Progenitor cell of endocrine pancreas (in vitro differentiated cells): ENCODE measurements at regions not wholly inside any gene's neighbourhood (a gene's known extent, or its start where the extent isn't known, plus 50 kb on each side); places are given as distances from the start of the nearest gene placed in this dataset.

Experiments used
- DNase-seq: peaks from one replicate; pipeline ENCODE4 v3.0.0; 2021; ENCODE audit warnings: low spot score; ENCODE audit not compliant: unreplicated experiment
- H3K27ac Mint-ChIP-seq: 2 replicates; pipeline ENCODE4 v1.8.0; 2021; ENCODE audit warnings: mild to moderate bottlenecking, moderate library complexity, mixed read lengths
- H3K27me3 Mint-ChIP-seq: 2 replicates; pipeline ENCODE4 v1.8.0; 2021; ENCODE audit warnings: mixed read lengths
- H3K36me3 Mint-ChIP-seq: 2 replicates; pipeline ENCODE4 v1.8.0; 2022; ENCODE audit warnings: mixed read lengths; ENCODE audit not compliant: insufficient read depth
- H3K4me1 Mint-ChIP-seq: 2 replicates; pipeline ENCODE4 v1.8.0; 2021; ENCODE audit warnings: low read depth, mixed read lengths
- H3K4me3 Mint-ChIP-seq: 2 replicates; pipeline ENCODE4 v1.8.0; 2021; ENCODE audit warnings: low read depth, mild to moderate bottlenecking, moderate library complexity, mixed read lengths
- H3K9me3 Mint-ChIP-seq: 2 replicates; pipeline ENCODE4 v1.8.0; 2021; ENCODE audit warnings: low read depth, mixed read lengths
- CTCF ChIP-seq: fragments of 200-600 bp; sonication (generic); IDR thresholded peaks from one replicate; pipeline ENCODE4 v1.5.0; 2021; ENCODE audit warnings: antibody characterized with exemption, mild to moderate bottlenecking; ENCODE audit not compliant: unreplicated experiment

- no peak for TF ChIP-seq CTCF
- Mint-ChIP-seq H3K27ac (no peak overlapping the region), H3K27me3 (no peaks in the 10 kb centered on the region), H3K9me3 (peaks cover 18% of the 10 kb centered on the region), H3K4me1 (peaks cover 6% of the 10 kb centered on the region), H3K36me3 (no peaks in the 10 kb centered on the region), H3K4me3 (no peak overlapping the region)
- no peak for DNase-seq
Measured at GRCh38 chr11:42397483-42397882, 914.3 kb upstream of the API5 start.

- H3K27ac Mint-ChIP-seq: peak overlapping the region; percentile 46
Measured at GRCh38 chr11:42407341-42407740, 904.5 kb upstream of the API5 start.

GRCh38 chr11:42410251-42410955, 901.4 kb upstream of the API5 start:
- Mint-ChIP-seq H3K4me3 (no peak overlapping the region), H3K9me3 (no peaks in the 10 kb centered on the region), H3K4me1 (peaks cover 17% of the 10 kb centered on the region), H3K27ac (no peak overlapping the region), H3K36me3 (no peaks in the 10 kb centered on the region), H3K27me3 (no peaks in the 10 kb centered on the region)
- DNase-seq: no peak
- no peak for TF ChIP-seq CTCF

More at GRCh38 chr11:42407341-42407740, 904.5 kb upstream of the API5 start:
- H3K9me3 Mint-ChIP-seq: no peaks in the 10 kb centered on the region
- TF ChIP-seq CTCF: peak; percentile 81
- no peak overlapping the region for H3K4me3 Mint-ChIP-seq
- H3K36me3 Mint-ChIP-seq: no peaks in the 10 kb centered on the region
- H3K27me3 Mint-ChIP-seq: no peaks in the 10 kb centered on the region
- H3K4me1 Mint-ChIP-seq: peaks cover 17% of the 10 kb centered on the region
- DNase-seq: peak; percentile 64

- no peaks in the 10 kb centered on the region for H3K27me3 Mint-ChIP-seq
- no peaks in the 10 kb centered on the region for H3K36me3 Mint-ChIP-seq
- no peak for DNase-seq
- no peak overlapping the region for H3K4me3 Mint-ChIP-seq
- H3K27ac Mint-ChIP-seq: no peak overlapping the region
- H3K9me3 Mint-ChIP-seq: no peaks in the 10 kb centered on the region
- H3K4me1 Mint-ChIP-seq: peaks cover 3% of the 10 kb centered on the region
- TF ChIP-seq CTCF: no peak
Measured at GRCh38 chr11:42412590-42412989, 899.2 kb upstream of the API5 start.

GRCh38 chr11:42417691-42418090, 894.1 kb upstream of the API5 start:
- Mint-ChIP-seq H3K9me3 (no peaks in the 10 kb centered on the region), H3K27ac (no peak overlapping the region), H3K27me3 (no peaks in the 10 kb centered on the region), H3K4me1 (no peaks in the 10 kb centered on the region), H3K36me3 (no peaks in the 10 kb centered on the region), H3K4me3 (no peak overlapping the region)
- TF ChIP-seq CTCF: no peak
- DNase-seq: no peak
